T-helper 1 cell treated with Interleukin-12 subunit alpha and Interleukin-12 subunit beta and Interleukin-4 antibody, amounts not matched to agents 30 ng/mL and 1 ng/mL, for 36 hours (primary cell): ENCODE measurements at regions not wholly inside any gene's neighbourhood (a gene's known extent, or its start where the extent isn't known, plus 50 kb on each side); places are given as distances from the start of the nearest gene placed in this dataset.

Source experiments
- intact Hi-C: fragments of 100-400 bp; cut with micrococcal nuclease; formaldehyde crosslinking; loops from one replicate; pipeline ENCODE4 v1.15.1; 2024

GRCh38 chr16:62715701-62716100, 679.5 kb upstream of the CDH8 start:
- intact Hi-C loops: no loop called here

GRCh38 chr16:62712566-62712965, 676.3 kb upstream of the CDH8 start:
- intact Hi-C loops: no loop called here

- intact Hi-C loops: no loop called here
Observed at GRCh38 chr16:62711797-62712196, 675.6 kb upstream of the CDH8 start.

GRCh38 chr16:62709794-62710193, 673.6 kb upstream of the CDH8 start:
- intact Hi-C loops: no loop called here

GRCh38 chr16:62701426-62701825, 665.2 kb upstream of the CDH8 start:
- intact Hi-C loops: no loop called here

- intact Hi-C loops: no loop called here
Observed at GRCh38 chr16:62700426-62701294, 664.4 kb upstream of the CDH8 start.

GRCh38 chr16:62692685-62693084, 656.4 kb upstream of the CDH8 start:
- intact Hi-C loops: no loop called here

GRCh38 chr16:62681819-62682218, 645.6 kb upstream of the CDH8 start:
- intact Hi-C loops: no loop called here

GRCh38 chr16:62678796-62679195, 642.6 kb upstream of the CDH8 start:
- intact Hi-C loops: no loop called here

- intact Hi-C loops: no loop called here
Observed at GRCh38 chr16:62676306-62676705, 640.1 kb upstream of the CDH8 start.

GRCh38 chr16:62665269-62665668, 629.0 kb upstream of the CDH8 start:
- intact Hi-C loops: no loop called here

- intact Hi-C loops: no loop called here
Observed at GRCh38 chr16:62664566-62664965, 628.3 kb upstream of the CDH8 start.

GRCh38 chr16:62661435-62661834, 625.2 kb upstream of the CDH8 start:
- intact Hi-C loops: no loop called here

- intact Hi-C loops: no loop called here
Observed at GRCh38 chr16:62657116-62657515, 620.9 kb upstream of the CDH8 start.

GRCh38 chr16:62652441-62653120, 616.3 kb upstream of the CDH8 start:
- intact Hi-C loops: no loop called here

- intact Hi-C loops: no loop called here
Observed at GRCh38 chr16:62648256-62648655, 612.0 kb upstream of the CDH8 start.

GRCh38 chr16:62644030-62644812, 608.0 kb upstream of the CDH8 start:
- intact Hi-C loops: no loop called here

- intact Hi-C loops: no loop called here
Observed at GRCh38 chr16:62642677-62643076, 606.4 kb upstream of the CDH8 start.

GRCh38 chr16:62639890-62640289, 603.7 kb upstream of the CDH8 start:
- intact Hi-C loops: no loop called here

- intact Hi-C loops: no loop called here
Observed at GRCh38 chr16:62638964-62639870, 603.0 kb upstream of the CDH8 start.

GRCh38 chr16:62638324-62638911, 602.2 kb upstream of the CDH8 start:
- intact Hi-C loops: no loop called here
